ENCODE measurements at regions not wholly inside any gene's neighbourhood (a gene's known extent, or its start where the extent isn't known, plus 50 kb on each side); places are given as distances from the start of the nearest gene placed in this dataset.

GRCh38 chr10:33099748-33100147 lies 141.7 kb upstream of the ITGB1 start:
- H2AFZ ChIP-seq (ENCODE audit: control insufficient read depth, low read length), result no peak overlapping the region
- FAIRE-seq, result no peak

GRCh38 chr10:33098951-33099663 lies 141.1 kb upstream of the ITGB1 start:
- Histone ChIP-seq H3K4me1 (ENCODE audit: control insufficient read depth, extremely low read depth, insufficient read depth, low read length) (peaks cover 15% of the 10 kb centered on the region), H3K27me3 (ENCODE audit: control insufficient read depth, extremely low read depth, insufficient read depth, low read length) (no peaks in the 10 kb centered on the region), H3K27ac (ENCODE audit: control insufficient read depth, insufficient read depth, low read length) (no peak overlapping the region), H3K9me1 (ENCODE audit: control insufficient read depth, extremely low read depth, insufficient read depth, low read length) (no peaks in the 10 kb centered on the region), H4K20me1 (ENCODE audit: control insufficient read depth, extremely low read depth, insufficient read depth, low read length) (no peaks in the 10 kb centered on the region), H3K79me2 (ENCODE audit: control insufficient read depth, insufficient read depth, low read length) (no peaks in the 10 kb centered on the region), H3K36me3 (ENCODE audit: control insufficient read depth in 2 of 2, extremely low read depth in 1 of 2, insufficient read depth in 2 of 2, low read length in 2 of 2) (peaks cover 0 to 2% of the 10 kb centered on the region in 2 experiments), H3K4me3 (ENCODE audit: control insufficient read depth in 2 of 3, extremely low read depth in 1 of 3, insufficient read depth in 2 of 3, low read depth in 1 of 3, low read length in 3 of 3) (no peak overlapping the region), H3K4me2 (ENCODE audit: control insufficient read depth, extremely low read depth, insufficient read depth, low read depth, low read length) (no peak overlapping the region), H3K9ac (ENCODE audit: control insufficient read depth, extremely low read depth, insufficient read depth, low read length) (no peak overlapping the region), H2AFZ (ENCODE audit: control insufficient read depth, low read length) (no peak overlapping the region), H3K9me3 (ENCODE audit: control insufficient read depth, low read depth, low read length) (peaks cover 3% of the 10 kb centered on the region)
- dilution Hi-C loops (cut with MboI; ENCODE audit: extremely low pct_ligation_motif_present, low sequenced_read_pairs), result no loop called here
- FAIRE-seq (no peak), DNase-seq (ENCODE audit: low read depth, low spot score) (no peak)
- TF ChIP-seq EZH2 (IDR thresholded peaks at IDR 0.05; ENCODE audit: low read length), result no peak
- TF ChIP-seq, protein P1, sequence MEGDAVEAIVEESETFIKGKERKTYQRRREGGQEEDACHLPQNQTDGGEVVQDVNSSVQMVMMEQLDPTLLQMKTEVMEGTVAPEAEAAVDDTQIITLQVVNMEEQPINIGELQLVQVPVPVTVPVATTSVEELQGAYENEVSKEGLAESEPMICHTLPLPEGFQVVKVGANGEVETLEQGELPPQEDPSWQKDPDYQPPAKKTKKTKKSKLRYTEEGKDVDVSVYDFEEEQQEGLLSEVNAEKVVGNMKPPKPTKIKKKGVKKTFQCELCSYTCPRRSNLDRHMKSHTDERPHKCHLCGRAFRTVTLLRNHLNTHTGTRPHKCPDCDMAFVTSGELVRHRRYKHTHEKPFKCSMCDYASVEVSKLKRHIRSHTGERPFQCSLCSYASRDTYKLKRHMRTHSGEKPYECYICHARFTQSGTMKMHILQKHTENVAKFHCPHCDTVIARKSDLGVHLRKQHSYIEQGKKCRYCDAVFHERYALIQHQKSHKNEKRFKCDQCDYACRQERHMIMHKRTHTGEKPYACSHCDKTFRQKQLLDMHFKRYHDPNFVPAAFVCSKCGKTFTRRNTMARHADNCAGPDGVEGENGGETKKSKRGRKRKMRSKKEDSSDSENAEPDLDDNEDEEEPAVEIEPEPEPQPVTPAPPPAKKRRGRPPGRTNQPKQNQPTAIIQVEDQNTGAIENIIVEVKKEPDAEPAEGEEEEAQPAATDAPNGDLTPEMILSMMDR (optimal IDR thresholded peaks at IDR 0.05 in 1 of 3, IDR thresholded peaks at IDR 0.05 in 1 of 3, conservative IDR thresholded peaks at IDR 0.05 in 1 of 3; ENCODE audit: extremely low read depth in 1 of 3, insufficient read depth in 2 of 3, low read length in 3 of 3), result no peak

More at GRCh38 chr10:33099748-33100147, 141.7 kb upstream of the ITGB1 start:
- H3K79me2 ChIP-seq (ENCODE audit: control insufficient read depth, insufficient read depth, low read length), result no peaks in the 10 kb centered on the region
- H3K9ac ChIP-seq (ENCODE audit: control insufficient read depth, extremely low read depth, insufficient read depth, low read length), result no peak overlapping the region
- TF ChIP-seq, protein P1 (optimal IDR thresholded peaks at IDR 0.05 in 1 of 3, IDR thresholded peaks at IDR 0.05 in 1 of 3, conservative IDR thresholded peaks at IDR 0.05 in 1 of 3; ENCODE audit: extremely low read depth in 1 of 3, insufficient read depth in 2 of 3, low read length in 3 of 3), result no peak
- no peak for TF ChIP-seq EZH2 (IDR thresholded peaks at IDR 0.05; ENCODE audit: low read length)
- H3K4me1 ChIP-seq (ENCODE audit: control insufficient read depth, extremely low read depth, insufficient read depth, low read length), result peaks cover 17% of the 10 kb centered on the region
- H3K9me1 ChIP-seq (ENCODE audit: control insufficient read depth, extremely low read depth, insufficient read depth, low read length), result no peaks in the 10 kb centered on the region
- no peaks in the 10 kb centered on the region for H3K36me3 ChIP-seq (ENCODE audit: control insufficient read depth in 2 of 2, extremely low read depth in 1 of 2, insufficient read depth in 2 of 2, low read length in 2 of 2)
- H3K27me3 ChIP-seq (ENCODE audit: control insufficient read depth, extremely low read depth, insufficient read depth, low read length), result no peaks in the 10 kb centered on the region
- H3K9me3 ChIP-seq (ENCODE audit: control insufficient read depth, low read depth, low read length), result no peaks in the 10 kb centered on the region
- dilution Hi-C loops (cut with MboI; ENCODE audit: extremely low pct_ligation_motif_present, low sequenced_read_pairs), result no loop called here
- H3K27ac ChIP-seq (ENCODE audit: control insufficient read depth, insufficient read depth, low read length), result no peak overlapping the region
- no peaks in the 10 kb centered on the region for H4K20me1 ChIP-seq (ENCODE audit: control insufficient read depth, extremely low read depth, insufficient read depth, low read length)
- no peak overlapping the region for H3K4me3 ChIP-seq (ENCODE audit: control insufficient read depth in 2 of 3, extremely low read depth in 1 of 3, insufficient read depth in 2 of 3, low read depth in 1 of 3, low read length in 3 of 3)
- H3K4me2 ChIP-seq (ENCODE audit: control insufficient read depth, extremely low read depth, insufficient read depth, low read depth, low read length), result no peak overlapping the region
- no peak for DNase-seq (ENCODE audit: low read depth, low spot score)
